Natural killer cell (primary cell): ENCODE measurements at regions not wholly inside any gene's neighbourhood (a gene's known extent, or its start where the extent isn't known, plus 50 kb on each side); places are given as distances from the start of the nearest gene placed in this dataset.

Source experiments
- ATAC-seq, 3 donors: fragments of 150-1000 bp in 2 of 3; fragments of 200-7000 bp in 1 of 3; cut with Tn5 transposase; 1 replicate in 1 of 3; 2 replicates in 2 of 3; pipeline ENCODE4 v1.10.0; 2021; ENCODE audit warnings: mild to moderate bottlenecking in 2 of 3, moderate library complexity in 2 of 3
- DNase-seq, 2 donors: peaks; one replicate each; pipeline versions ENCODE4 v3.0.0 to v3.0.0-alpha.2; 2013 to 2021; ENCODE audit warnings: mixed read lengths in 1 of 2
- H3K27ac ChIP-seq: one replicate; pipeline ENCODE4 v1.5.1; 2013; ENCODE audit warnings: mild to moderate bottlenecking, low read length
- H3K27me3 ChIP-seq: one replicate; pipeline ENCODE4 v1.6.1; 2013; ENCODE audit warnings: low read length; ENCODE audit not compliant: control insufficient read depth, insufficient read depth
- H3K36me3 ChIP-seq: one replicate; pipeline ENCODE4 v1.6.1; 2013; ENCODE audit warnings: low read length; ENCODE audit not compliant: control insufficient read depth, insufficient read depth
- H3K4me1 ChIP-seq: one replicate; pipeline ENCODE4 v1.6.1; 2013; ENCODE audit warnings: low read length; ENCODE audit not compliant: control insufficient read depth, insufficient read depth
- H3K4me3 ChIP-seq: one replicate; pipeline ENCODE4 v1.5.1; 2013; ENCODE audit warnings: low read length
- H3K9me3 ChIP-seq: one replicate; pipeline ENCODE4 v1.6.1; 2013; ENCODE audit warnings: low read length; ENCODE audit not compliant: control insufficient read depth, insufficient read depth
- H3K27ac Mint-ChIP-seq, 2 donors: one replicate each; pipeline ENCODE4 v1.8.0; 2022; ENCODE audit warnings: mild to moderate bottlenecking in 2 of 2, mixed read lengths in 2 of 2, moderate library complexity in 1 of 2
- H3K27me3 Mint-ChIP-seq, 2 donors: one replicate each; pipeline ENCODE4 v1.8.0; 2022; ENCODE audit warnings: low read depth in 2 of 2, mixed read lengths in 2 of 2
- H3K36me3 Mint-ChIP-seq: one replicate; pipeline ENCODE4 v1.8.0; 2022; ENCODE audit warnings: mixed read lengths
- H3K4me1 Mint-ChIP-seq, 2 donors: one replicate each; pipeline ENCODE4 v1.8.0; 2022; ENCODE audit warnings: mixed read lengths in 2 of 2
- H3K4me3 Mint-ChIP-seq: one replicate; pipeline ENCODE4 v1.8.0; 2022; ENCODE audit warnings: mild to moderate bottlenecking, moderate library complexity, mixed read lengths
- H3K9me3 Mint-ChIP-seq, 2 donors: one replicate each; pipeline ENCODE4 v1.8.0; 2022; ENCODE audit warnings: mixed read lengths in 2 of 2
- WGBS: methylation state at CpG from one replicate; pipeline ENCODE4 v1.1.7; 2013; ENCODE audit warnings: missing lambda C conversion rate; ENCODE audit not compliant: insufficient coverage; 5-methylcytosine and 5-hydroxymethylcytosine counted together
- intact Hi-C: fragments of 100-400 bp; cut with micrococcal nuclease; formaldehyde crosslinking; loops from one replicate; pipeline ENCODE4 v1.14.2; 2022
- TF ChIP-seq, protein P1 (sequence below): fragments of 200-600 bp; IDR thresholded peaks from one replicate; pipeline ENCODE4 v1.8.0; 2022; ENCODE audit warnings: antibody characterized with exemption

DNA sequence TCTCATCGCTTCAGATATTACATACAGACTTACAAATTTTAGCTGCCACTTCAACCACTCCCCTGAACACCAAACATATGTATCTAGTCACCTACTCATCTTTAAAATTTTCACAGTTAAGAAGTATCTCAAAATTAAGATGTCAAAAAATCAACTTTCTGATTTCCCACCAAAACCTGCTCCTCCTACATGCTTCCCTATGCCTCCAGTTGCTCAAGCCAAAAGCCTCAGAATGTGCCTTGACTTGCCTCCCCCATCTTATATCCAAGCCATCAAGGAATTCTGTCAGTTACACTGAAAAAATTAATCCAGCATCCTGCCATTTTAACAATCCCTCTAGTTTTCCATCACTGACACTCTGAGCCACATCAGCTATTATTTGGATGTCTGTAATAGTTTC, 85.0 kb downstream of the SPRY2 start:
- Histone ChIP-seq H3K27me3 (no peaks in the 10 kb centered on the region), H3K27ac (no peak overlapping the region), H3K9me3 (no peaks in the 10 kb centered on the region), H3K36me3 (no peaks in the 10 kb centered on the region), H3K4me3 (no peak overlapping the region), H3K4me1 (no peaks in the 10 kb centered on the region)
- H3K36me3 Mint-ChIP-seq = no peaks in the 10 kb centered on the region
- no peak overlapping the region for H3K27ac Mint-ChIP-seq
- TF ChIP-seq, protein P1, sequence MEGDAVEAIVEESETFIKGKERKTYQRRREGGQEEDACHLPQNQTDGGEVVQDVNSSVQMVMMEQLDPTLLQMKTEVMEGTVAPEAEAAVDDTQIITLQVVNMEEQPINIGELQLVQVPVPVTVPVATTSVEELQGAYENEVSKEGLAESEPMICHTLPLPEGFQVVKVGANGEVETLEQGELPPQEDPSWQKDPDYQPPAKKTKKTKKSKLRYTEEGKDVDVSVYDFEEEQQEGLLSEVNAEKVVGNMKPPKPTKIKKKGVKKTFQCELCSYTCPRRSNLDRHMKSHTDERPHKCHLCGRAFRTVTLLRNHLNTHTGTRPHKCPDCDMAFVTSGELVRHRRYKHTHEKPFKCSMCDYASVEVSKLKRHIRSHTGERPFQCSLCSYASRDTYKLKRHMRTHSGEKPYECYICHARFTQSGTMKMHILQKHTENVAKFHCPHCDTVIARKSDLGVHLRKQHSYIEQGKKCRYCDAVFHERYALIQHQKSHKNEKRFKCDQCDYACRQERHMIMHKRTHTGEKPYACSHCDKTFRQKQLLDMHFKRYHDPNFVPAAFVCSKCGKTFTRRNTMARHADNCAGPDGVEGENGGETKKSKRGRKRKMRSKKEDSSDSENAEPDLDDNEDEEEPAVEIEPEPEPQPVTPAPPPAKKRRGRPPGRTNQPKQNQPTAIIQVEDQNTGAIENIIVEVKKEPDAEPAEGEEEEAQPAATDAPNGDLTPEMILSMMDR = no peak
- intact Hi-C loops = no loop called here
- no peak for DNase-seq
- H3K27me3 Mint-ChIP-seq = peaks cover 0 to 5% of the 10 kb centered on the region in 2 donors
- WGBS = 97% methylated on average over 1 of the region's 1 CpG
- H3K4me3 Mint-ChIP-seq = no peak overlapping the region
- H3K9me3 Mint-ChIP-seq = peaks cover 0 to 3% of the 10 kb centered on the region in 2 donors
- no peak for ATAC-seq
- H3K4me1 Mint-ChIP-seq = no peaks in the 10 kb centered on the region

DNA sequence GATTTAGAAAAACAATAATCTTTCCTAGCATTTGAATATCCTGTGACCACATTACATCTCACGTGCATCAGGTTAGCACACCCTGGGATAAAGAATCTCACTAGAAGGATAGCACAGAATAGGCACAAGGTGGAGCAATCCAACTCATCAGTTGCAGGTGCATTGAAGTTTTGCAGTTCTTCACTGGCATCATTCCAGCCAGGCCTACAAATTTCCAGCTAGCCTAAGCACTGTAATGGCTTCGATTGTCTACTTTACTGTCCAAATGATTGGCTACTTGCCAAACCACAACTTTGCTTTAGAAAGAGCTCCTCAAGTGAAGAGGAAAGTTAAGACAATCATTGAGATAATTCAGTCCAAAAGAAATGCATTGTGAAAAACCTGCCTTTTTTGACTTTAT, 89.5 kb downstream of the SPRY2 start:
- DNase-seq (no peak), ATAC-seq (no peak)
- intact Hi-C loops = no loop called here
- TF ChIP-seq, protein P1 = no peak
- H3K36me3 ChIP-seq = no peaks in the 10 kb centered on the region
- no peaks in the 10 kb centered on the region for H3K4me1 ChIP-seq
- peaks cover 0 to 5% of the 10 kb centered on the region in 2 donors for H3K27me3 Mint-ChIP-seq
- H3K9me3 ChIP-seq = no peaks in the 10 kb centered on the region
- no peaks in the 10 kb centered on the region for H3K36me3 Mint-ChIP-seq
- WGBS = 42% methylated on average over 2 of the region's 2 CpGs
- no peaks in the 10 kb centered on the region for H3K27me3 ChIP-seq
- H3K4me3 Mint-ChIP-seq = no peak overlapping the region
- H3K4me3 ChIP-seq = no peak overlapping the region
- no peak overlapping the region for H3K27ac ChIP-seq
- H3K4me1 Mint-ChIP-seq = no peaks in the 10 kb centered on the region
- H3K27ac Mint-ChIP-seq = no peak overlapping the region
- H3K9me3 Mint-ChIP-seq = peaks cover 0 to 3% of the 10 kb centered on the region in 2 donors

DNA sequence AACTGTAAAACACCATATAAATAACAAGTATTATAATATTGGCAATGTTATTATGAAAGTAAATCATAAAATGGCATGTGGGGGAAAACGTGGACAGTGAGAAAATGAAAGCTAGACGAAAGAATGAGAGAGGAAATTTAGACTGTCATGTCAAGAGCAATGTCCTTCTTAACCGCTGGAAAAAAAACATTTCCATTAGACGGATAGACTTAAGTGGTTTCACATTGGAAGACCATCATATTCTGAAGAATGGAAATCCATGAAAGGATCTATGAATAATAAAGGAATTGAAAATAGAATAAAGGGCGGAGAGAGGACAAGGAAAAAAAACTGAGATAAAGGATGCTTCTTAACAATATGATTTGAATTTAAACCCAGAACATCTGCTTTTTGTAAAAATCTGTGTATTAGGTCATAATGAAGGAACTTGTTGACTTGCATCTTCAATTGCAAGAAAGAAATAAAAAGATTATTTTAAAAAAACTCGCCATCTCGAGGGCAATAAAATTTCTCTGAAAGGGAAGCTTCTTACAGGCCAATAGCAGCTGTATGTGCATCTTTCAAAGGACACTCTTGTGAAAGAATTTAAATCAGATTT, 90.6 kb downstream of the SPRY2 start:
- Mint-ChIP-seq H3K4me1 (no peaks in the 10 kb centered on the region), H3K36me3 (no peaks in the 10 kb centered on the region), H3K9me3 (no peaks in the 10 kb centered on the region), H3K4me3 (no peak overlapping the region), H3K27me3 (no peaks in the 10 kb centered on the region), H3K27ac (no peak overlapping the region)
- no peaks in the 10 kb centered on the region for H3K27me3 ChIP-seq
- 93% methylated on average over 7 of the region's 7 CpGs for WGBS
- ATAC-seq (no peak), DNase-seq (no peak)
- no peaks in the 10 kb centered on the region for H3K4me1 ChIP-seq
- TF ChIP-seq, protein P1 = no peak
- H3K9me3 ChIP-seq = no peaks in the 10 kb centered on the region
- H3K4me3 ChIP-seq = no peak overlapping the region
- no peak overlapping the region for H3K27ac ChIP-seq
- H3K36me3 ChIP-seq = no peaks in the 10 kb centered on the region
- intact Hi-C loops = no loop called here

DNA sequence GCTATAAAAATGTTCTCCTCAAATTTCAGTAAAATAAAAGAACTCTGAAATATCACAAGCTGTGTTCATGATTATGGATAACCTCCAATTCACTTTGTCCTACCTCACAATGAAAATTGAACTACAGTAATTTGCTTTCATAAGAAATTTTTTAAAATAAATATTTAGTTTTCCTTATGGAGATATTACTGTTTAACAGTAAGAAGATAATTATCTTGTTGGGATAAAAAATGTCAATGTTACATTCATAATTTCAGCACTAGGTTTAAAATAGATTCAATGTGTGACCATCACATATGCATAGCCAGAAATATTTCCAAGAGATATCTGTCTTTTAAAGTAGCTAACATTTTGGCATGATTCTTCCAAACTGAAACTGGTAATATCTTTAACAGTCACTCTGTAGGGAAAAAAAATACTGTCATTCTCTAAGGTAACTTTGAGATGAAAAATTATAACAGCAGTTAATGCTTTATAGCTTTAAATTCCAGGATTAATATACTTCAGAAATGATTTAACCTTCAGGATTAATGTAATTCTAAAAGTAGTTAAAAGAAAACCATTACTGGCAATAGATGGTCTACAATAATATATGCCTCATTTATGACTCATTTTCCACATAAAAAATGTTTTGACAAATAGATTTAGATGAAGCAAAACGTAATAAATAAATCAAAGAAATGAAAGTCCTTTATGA, 91.3 kb downstream of the SPRY2 start:
- no peaks in the 10 kb centered on the region for H3K9me3 ChIP-seq
- Mint-ChIP-seq H3K4me3 (no peak overlapping the region), H3K9me3 (no peaks in the 10 kb centered on the region), H3K4me1 (no peaks in the 10 kb centered on the region), H3K27me3 (no peaks in the 10 kb centered on the region), H3K36me3 (no peaks in the 10 kb centered on the region), H3K27ac (no peak overlapping the region)
- WGBS = no CpG with 5 or more reads among the region's 1 CpG
- TF ChIP-seq, protein P1 = no peak
- H3K36me3 ChIP-seq = no peaks in the 10 kb centered on the region
- no peak overlapping the region for H3K4me3 ChIP-seq
- no peak overlapping the region for H3K27ac ChIP-seq
- ATAC-seq (no peak), DNase-seq (no peak)
- intact Hi-C loops = no loop called here
- H3K27me3 ChIP-seq = no peaks in the 10 kb centered on the region
- no peaks in the 10 kb centered on the region for H3K4me1 ChIP-seq
